Mesothelial cell of epicardium (in vitro differentiated cells): ENCODE measurements at regions not wholly inside any gene's neighbourhood (a gene's known extent, or its start where the extent isn't known, plus 50 kb on each side); places are given as distances from the start of the nearest gene placed in this dataset.

Source experiments
- DNase-seq, 2 experiments: peaks; one replicate each; pipeline ENCODE4 v3.0.0; 2021; ENCODE audit warnings: low spot score in 2 of 2; ENCODE audit not compliant: unreplicated experiment in 2 of 2
- H3K27ac Mint-ChIP-seq: 2 replicates; pipeline ENCODE4 v1.8.0; 2021; ENCODE audit warnings: mixed read lengths
- H3K27me3 Mint-ChIP-seq: 2 replicates; pipeline ENCODE4 v1.8.0; 2021; ENCODE audit warnings: low read depth, mixed read lengths
- H3K36me3 Mint-ChIP-seq: 2 replicates; pipeline ENCODE4 v1.8.0; 2021; ENCODE audit warnings: mixed read lengths
- H3K4me1 Mint-ChIP-seq: 2 replicates; pipeline ENCODE4 v1.8.0; 2021; ENCODE audit warnings: mixed read lengths
- H3K4me3 Mint-ChIP-seq: 2 replicates; pipeline ENCODE4 v1.8.0; 2021; ENCODE audit warnings: mild to moderate bottlenecking, moderate library complexity, mixed read lengths
- H3K9me3 Mint-ChIP-seq: 2 replicates; pipeline ENCODE4 v1.8.0; 2021; ENCODE audit warnings: mixed read lengths
- TF ChIP-seq, protein P1 (sequence below): fragments of 200-600 bp; sonication (generic); IDR thresholded peaks from one replicate; pipeline ENCODE4 v1.5.0; 2021; ENCODE audit warnings: antibody characterized with exemption; ENCODE audit not compliant: unreplicated experiment

DNA sequence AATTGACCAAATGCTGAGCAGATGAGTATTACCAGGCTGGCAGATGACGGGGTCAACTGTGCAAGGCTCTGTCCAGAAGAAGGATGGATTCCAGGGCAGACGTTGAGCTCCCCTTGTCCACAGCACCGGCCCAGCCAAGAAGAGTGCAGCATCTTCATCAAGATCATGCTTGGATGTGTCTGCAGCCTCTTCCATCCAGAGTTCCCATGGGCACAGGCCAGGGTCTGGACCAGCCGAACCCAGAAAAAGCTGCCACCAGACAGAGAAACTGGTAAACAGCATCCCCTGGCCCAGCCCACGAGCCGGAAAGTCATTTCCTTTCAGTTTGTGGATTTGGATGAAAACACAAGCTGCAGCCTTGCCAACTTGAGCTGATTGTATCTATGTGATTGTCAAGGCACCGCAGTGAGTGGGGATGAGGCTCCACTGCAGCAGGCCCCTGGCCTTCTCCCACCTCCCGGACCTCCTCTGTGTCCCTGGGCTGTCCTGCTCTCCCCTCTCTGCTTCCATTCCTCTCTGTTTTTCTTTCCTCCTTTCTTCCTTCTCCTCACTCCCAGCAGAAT, 321.8 kb downstream of the TCERG1L start:
- Mint-ChIP-seq H3K27ac (no peak overlapping the region), H3K9me3 (no peaks in the 10 kb centered on the region), H3K36me3 (no peaks in the 10 kb centered on the region), H3K4me1 (no peaks in the 10 kb centered on the region), H3K4me3 (no peak overlapping the region), H3K27me3 (peaks cover 2% of the 10 kb centered on the region)
- TF ChIP-seq, protein P1, sequence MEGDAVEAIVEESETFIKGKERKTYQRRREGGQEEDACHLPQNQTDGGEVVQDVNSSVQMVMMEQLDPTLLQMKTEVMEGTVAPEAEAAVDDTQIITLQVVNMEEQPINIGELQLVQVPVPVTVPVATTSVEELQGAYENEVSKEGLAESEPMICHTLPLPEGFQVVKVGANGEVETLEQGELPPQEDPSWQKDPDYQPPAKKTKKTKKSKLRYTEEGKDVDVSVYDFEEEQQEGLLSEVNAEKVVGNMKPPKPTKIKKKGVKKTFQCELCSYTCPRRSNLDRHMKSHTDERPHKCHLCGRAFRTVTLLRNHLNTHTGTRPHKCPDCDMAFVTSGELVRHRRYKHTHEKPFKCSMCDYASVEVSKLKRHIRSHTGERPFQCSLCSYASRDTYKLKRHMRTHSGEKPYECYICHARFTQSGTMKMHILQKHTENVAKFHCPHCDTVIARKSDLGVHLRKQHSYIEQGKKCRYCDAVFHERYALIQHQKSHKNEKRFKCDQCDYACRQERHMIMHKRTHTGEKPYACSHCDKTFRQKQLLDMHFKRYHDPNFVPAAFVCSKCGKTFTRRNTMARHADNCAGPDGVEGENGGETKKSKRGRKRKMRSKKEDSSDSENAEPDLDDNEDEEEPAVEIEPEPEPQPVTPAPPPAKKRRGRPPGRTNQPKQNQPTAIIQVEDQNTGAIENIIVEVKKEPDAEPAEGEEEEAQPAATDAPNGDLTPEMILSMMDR = no peak
- no peak for DNase-seq

- no peaks in the 10 kb centered on the region for H3K36me3 Mint-ChIP-seq
- peaks cover 2% of the 10 kb centered on the region for H3K27me3 Mint-ChIP-seq
- DNase-seq = no peak
- H3K9me3 Mint-ChIP-seq = peaks cover 1% of the 10 kb centered on the region
- H3K4me3 Mint-ChIP-seq = no peak overlapping the region
- no peak overlapping the region for H3K27ac Mint-ChIP-seq
- no peaks in the 10 kb centered on the region for H3K4me1 Mint-ChIP-seq
- TF ChIP-seq, protein P1 = no peak
Measured at GRCh38 chr10:130990486-130990885, 321.0 kb downstream of the TCERG1L start.

DNA sequence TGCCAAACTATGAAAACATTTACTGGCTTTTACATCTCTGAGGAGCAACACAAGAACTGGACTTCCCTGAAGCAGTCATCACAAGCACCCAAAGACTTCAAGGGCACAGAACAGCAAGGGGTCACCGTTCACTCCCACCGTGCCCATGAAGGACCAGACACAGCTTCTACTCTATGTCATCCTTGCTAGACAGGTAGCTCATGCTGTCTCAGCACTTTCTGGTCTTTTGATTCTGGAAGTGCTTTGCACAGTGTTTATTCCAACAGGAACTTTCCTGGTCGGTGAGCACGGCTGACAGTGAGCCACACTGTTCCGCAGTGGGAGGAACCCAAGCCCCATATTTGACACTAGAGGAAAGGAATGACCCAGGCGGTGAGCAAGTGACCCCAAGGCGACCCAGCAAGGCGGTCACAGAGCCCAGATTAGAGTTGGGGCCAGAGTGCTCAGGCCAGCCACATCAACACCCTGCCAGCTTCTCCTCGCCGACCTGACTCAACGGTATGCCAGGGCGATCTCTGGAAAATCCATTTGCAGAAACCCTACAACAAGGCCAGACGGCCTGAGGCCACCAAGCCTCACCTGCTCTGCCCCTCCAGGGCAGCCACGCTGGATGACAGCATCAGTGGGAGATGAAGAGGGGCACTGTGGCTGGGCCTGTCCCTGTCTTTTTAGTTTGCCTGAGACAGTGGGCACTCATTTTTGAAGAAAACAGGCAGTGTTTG, 318.6 kb downstream of the TCERG1L start:
- H3K4me1 Mint-ChIP-seq = no peaks in the 10 kb centered on the region
- TF ChIP-seq, protein P1 = no peak
- H3K4me3 Mint-ChIP-seq = no peak overlapping the region
- H3K27me3 Mint-ChIP-seq = peaks cover 12% of the 10 kb centered on the region
- peaks cover 13% of the 10 kb centered on the region for H3K9me3 Mint-ChIP-seq
- no peaks in the 10 kb centered on the region for H3K36me3 Mint-ChIP-seq
- no peak for DNase-seq
- H3K27ac Mint-ChIP-seq = no peak overlapping the region

- Mint-ChIP-seq H3K36me3 (no peaks in the 10 kb centered on the region), H3K4me1 (no peaks in the 10 kb centered on the region), H3K9me3 (peaks cover 13% of the 10 kb centered on the region), H3K4me3 (no peak overlapping the region), H3K27ac (no peak overlapping the region), H3K27me3 (peaks cover 12% of the 10 kb centered on the region)
- TF ChIP-seq, protein P1 = no peak
- no peak for DNase-seq
Measured at GRCh38 chr10:130993612-130994011, 317.9 kb downstream of the TCERG1L start.

DNA sequence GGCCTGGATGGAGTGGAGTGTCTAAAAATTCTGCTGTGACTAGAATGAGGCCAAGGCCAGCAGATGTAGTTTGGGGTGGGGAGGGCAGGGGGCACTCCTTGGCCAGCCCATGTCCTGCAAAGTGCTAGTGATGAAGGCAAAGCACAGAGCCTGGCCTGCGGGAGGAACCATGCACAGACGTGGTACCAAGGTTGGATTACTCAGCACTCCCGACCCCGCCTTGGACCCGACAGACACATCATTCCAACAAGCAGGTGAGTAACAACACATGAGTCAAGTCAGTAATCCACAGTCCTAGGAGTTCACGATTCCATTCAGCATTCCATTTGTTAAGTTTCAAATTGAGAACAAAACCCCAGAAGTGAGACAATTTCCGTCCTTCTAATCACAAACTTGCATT, 317.3 kb downstream of the TCERG1L start:
- DNase-seq = no peak
- peaks cover 15% of the 10 kb centered on the region for H3K27me3 Mint-ChIP-seq
- H3K27ac Mint-ChIP-seq = no peak overlapping the region
- H3K9me3 Mint-ChIP-seq = peaks cover 13% of the 10 kb centered on the region
- no peaks in the 10 kb centered on the region for H3K4me1 Mint-ChIP-seq
- no peaks in the 10 kb centered on the region for H3K36me3 Mint-ChIP-seq
- TF ChIP-seq, protein P1 = no peak
- no peak overlapping the region for H3K4me3 Mint-ChIP-seq
